Astrocyte of the spinal cord (primary cell): ENCODE measurements at regions not wholly inside any gene's neighbourhood (a gene's known extent, or its start where the extent isn't known, plus 50 kb on each side); places are given as distances from the start of the nearest gene placed in this dataset.

Experiments
- DNase-seq: peaks from one replicate; pipeline ENCODE4 v3.0.0; 2011; ENCODE audit warnings: low read depth, low spot score
- H3K4me3 ChIP-seq: 2 replicates; pipeline ENCODE4 v1.5.1; 2011; ENCODE audit warnings: low read depth, mild to moderate bottlenecking, low read length, moderate library complexity
- CTCF ChIP-seq: IDR thresholded peaks from 2 replicates; pipeline ENCODE4 v1.5.1; 2012; ENCODE audit warnings: low read depth, mild to moderate bottlenecking, low read length, inconsistent platforms
- in situ Hi-C: cut with HindIII; loops from 2 replicates; pipeline ENCODE4 v1.10.0; 2017; ENCODE audit warnings: low sequenced_read_pairs

GRCh38 chr2:173762221-173762620 is 203.0 kb downstream of the SP3 start:
- in situ Hi-C loops: no loop called here
- TF ChIP-seq CTCF: no peak
- no peak for DNase-seq
- no peak overlapping the region for H3K4me3 ChIP-seq

DNA sequence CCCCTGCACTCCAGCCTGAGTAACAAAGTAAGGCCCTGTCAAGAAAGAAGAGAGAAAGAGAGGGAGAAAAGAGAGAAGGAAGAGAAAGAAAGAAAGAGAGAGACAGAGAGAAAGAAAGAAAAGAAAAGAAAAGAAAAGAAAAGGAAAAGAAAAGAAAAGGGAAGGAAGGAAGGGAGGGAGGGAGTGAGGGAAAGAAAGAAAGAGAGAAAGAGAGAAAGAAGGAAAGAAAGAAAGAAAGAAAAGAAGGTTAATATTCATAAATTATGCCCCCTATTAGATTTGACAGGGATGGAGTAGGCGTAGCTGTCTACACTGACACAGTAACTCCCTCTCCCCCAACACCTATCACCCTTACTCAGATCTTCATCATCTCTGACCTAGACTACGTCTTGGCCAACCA is 202.3 kb downstream of the SP3 start:
- no peak overlapping the region for H3K4me3 ChIP-seq
- in situ Hi-C loops: no loop called here
- no peak for DNase-seq
- TF ChIP-seq CTCF: no peak

GRCh38 chr2:173763641-173764040 is 201.5 kb downstream of the SP3 start:
- DNase-seq: no peak
- no peak overlapping the region for H3K4me3 ChIP-seq
- in situ Hi-C loops: no loop called here
- TF ChIP-seq CTCF: no peak

DNA sequence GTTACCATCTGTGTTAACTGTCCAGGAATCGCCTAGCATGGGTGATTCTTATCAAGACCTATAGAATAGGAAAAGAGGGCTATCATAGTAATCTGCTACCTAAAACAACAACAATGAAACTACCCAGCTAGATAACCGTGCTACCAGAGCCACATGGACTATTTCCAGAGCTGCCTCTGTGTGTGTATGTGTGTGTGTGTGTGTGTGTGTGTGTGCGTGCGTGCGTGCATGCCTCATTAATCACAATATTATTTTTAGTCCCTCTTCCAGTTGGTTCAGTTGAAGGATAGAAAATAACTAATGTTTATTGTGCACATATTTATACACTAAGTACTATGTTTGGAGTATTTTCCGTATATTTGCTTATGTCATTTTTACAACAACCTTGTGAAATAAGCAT is 201.1 kb downstream of the SP3 start:
- H3K4me3 ChIP-seq: no peak overlapping the region
- no peak for TF ChIP-seq CTCF
- DNase-seq: no peak
- in situ Hi-C loops: no loop called here

DNA sequence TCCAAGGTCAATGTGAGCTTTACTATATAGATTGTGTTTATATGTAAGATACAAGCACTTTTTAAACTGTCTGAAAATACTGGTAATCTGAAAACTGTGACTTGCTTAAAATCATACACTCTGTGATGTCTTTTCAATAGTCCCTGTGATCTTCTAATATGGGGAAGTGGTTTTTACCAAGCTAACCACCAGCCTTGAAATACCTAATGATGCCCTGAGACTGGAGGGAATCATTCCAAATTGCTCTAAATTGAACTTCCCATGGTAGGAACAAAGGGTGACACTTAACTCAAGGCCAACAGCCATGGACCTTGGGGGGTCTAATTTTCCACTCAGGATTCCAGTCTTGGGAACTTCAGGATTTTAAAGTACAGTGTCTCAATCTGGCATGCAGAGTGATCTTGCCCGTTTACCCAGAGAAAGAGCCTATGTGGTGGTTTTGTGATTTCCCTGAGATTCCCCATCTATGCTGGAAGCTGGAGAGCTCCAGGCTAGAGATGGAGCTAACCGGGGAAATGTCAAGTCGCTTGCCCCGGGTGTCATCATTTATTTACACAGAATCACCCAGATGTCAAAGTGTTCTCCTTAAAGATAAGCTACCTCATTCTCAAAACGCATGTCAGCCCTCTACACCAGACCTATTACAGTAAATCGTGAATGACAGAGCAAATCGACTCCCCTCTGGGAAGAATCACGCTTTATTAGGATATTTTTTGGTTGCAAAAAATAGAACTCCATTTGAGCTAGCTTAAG is 198.5 kb downstream of the SP3 start:
- no peak for DNase-seq
- TF ChIP-seq CTCF: no peak
- in situ Hi-C loops: no loop called here
- no peak overlapping the region for H3K4me3 ChIP-seq

- no peak for TF ChIP-seq CTCF
- DNase-seq: no peak
- no peak overlapping the region for H3K4me3 ChIP-seq
- in situ Hi-C loops: no loop called here
These were observed 194.1 kb downstream of the SP3 start for GRCh38 chr2:173770947-173771678.
